HEK293 (cell line): ENCODE measurements at regions not wholly inside any gene's neighbourhood (a gene's known extent, or its start where the extent isn't known, plus 50 kb on each side); places are given as distances from the start of the nearest gene placed in this dataset.

Experiments
- CTCF ChIA-PET: fragments of 350-600 bp; formaldehyde crosslinking; extraction: SDS; loops from one replicate; lab custom pipeline; 2021; ENCODE audit warnings: antibody characterized with exemption; lab: Yijun Ruan, JAX
- POLR2A ChIA-PET: fragments of 300-600 bp; formaldehyde crosslinking; extraction: SDS; loops from one replicate; lab custom pipeline; 2020; ENCODE audit warnings: antibody characterized with exemption, inconsistent platforms; lab: Yijun Ruan, JAX
- H3K27ac ChIP-seq: fragments of 200-500 bp; sonication (Bioruptor generic); 2 replicates; pipeline ENCODE4 v1.5.1; 2014; ENCODE audit warnings: low read depth, low read length, control low read depth, inconsistent platforms; ENCODE audit errors: extremely low read depth
- H3K36me3 ChIP-seq, 2 experiments: fragments of 200-500 bp in 1 of 2; sonication (Bioruptor generic) in 1 of 2; 1 replicate in 1 of 2; 2 replicates in 1 of 2; pipeline ENCODE4 v1.5.1; 2014 to 2017; ENCODE audit warnings: inconsistent platforms in 2 of 2, low read length in 2 of 2; ENCODE audit not compliant: control insufficient read depth in 2 of 2, insufficient read depth in 1 of 2
- H3K4me1 ChIP-seq: fragments of 200-500 bp; sonication (Bioruptor generic); 2 replicates; pipeline ENCODE4 v1.5.1; 2014; ENCODE audit warnings: mild to moderate bottlenecking, low read length, inconsistent platforms; ENCODE audit not compliant: control insufficient read depth, insufficient read depth
- H3K4me3 ChIP-seq: 2 replicates; pipeline ENCODE4 v1.5.1; 2011; ENCODE audit warnings: low read depth, mild to moderate bottlenecking, control low read depth, low read length, moderate library complexity
- H3K9me3 ChIP-seq: fragments of 200-500 bp; sonication (Bioruptor generic); 2 replicates; pipeline ENCODE4 v1.5.1; 2014; ENCODE audit warnings: low read depth, low read length, inconsistent platforms; ENCODE audit not compliant: control insufficient read depth, insufficient read depth
- KLF7 ChIP-seq: fragments of 450-650 bp; formaldehyde crosslinking; IDR thresholded peaks from 2 replicates; pipeline ENCODE4 v1.5.1; 2016; ENCODE audit warnings: missing biosample characterization, missing genetic modification characterization, borderline replicate concordance
- SCRT1 ChIP-seq: fragments of 450-650 bp; formaldehyde crosslinking; IDR thresholded peaks from 2 replicates; pipeline ENCODE4 v1.5.1; 2016; ENCODE audit warnings: missing biosample characterization, missing genetic modification characterization, borderline replicate concordance
- SCRT2 ChIP-seq: fragments of 450-650 bp; formaldehyde crosslinking; IDR thresholded peaks from 2 replicates; pipeline ENCODE4 v1.5.1; 2016; ENCODE audit warnings: missing biosample characterization, missing genetic modification characterization
- TCF7L2 ChIP-seq: IDR thresholded peaks from 2 replicates; pipeline ENCODE4 v1.6.1; 2011; ENCODE audit warnings: low read depth, mild to moderate bottlenecking, inconsistent platforms, low read length, moderate library complexity, borderline replicate concordance
- YY1 ChIP-seq: fragments of 450-650 bp; formaldehyde crosslinking; IDR thresholded peaks from 2 replicates; pipeline ENCODE4 v1.5.1; 2018; ENCODE audit warnings: missing biosample characterization, missing genetic modification characterization
- ZBTB21 ChIP-seq: fragments of 450-650 bp; formaldehyde crosslinking; IDR thresholded peaks from 2 replicates; pipeline ENCODE4 v1.5.1; 2017; ENCODE audit warnings: missing biosample characterization, missing genetic modification characterization
- ZNF112 ChIP-seq: fragments of 450-650 bp; formaldehyde crosslinking; IDR thresholded peaks from 2 replicates; pipeline ENCODE4 v1.5.0; 2017; ENCODE audit warnings: missing biosample characterization, missing genetic modification characterization
- ZNF114 ChIP-seq: fragments of 450-650 bp; formaldehyde crosslinking; IDR thresholded peaks from 2 replicates; pipeline ENCODE4 v1.5.0; 2017; ENCODE audit warnings: missing biosample characterization, missing genetic modification characterization
- ZNF138 ChIP-seq: fragments of 450-650 bp; formaldehyde crosslinking; IDR thresholded peaks from 2 replicates; pipeline ENCODE4 v1.5.1; 2016; ENCODE audit warnings: missing biosample characterization, missing genetic modification characterization, borderline replicate concordance
- ZNF155 ChIP-seq: fragments of 450-650 bp; formaldehyde crosslinking; IDR thresholded peaks from 2 replicates; pipeline ENCODE4 v1.5.1; 2016; ENCODE audit warnings: missing biosample characterization, missing genetic modification characterization
- ZNF16 ChIP-seq: fragments of 450-650 bp; formaldehyde crosslinking; IDR thresholded peaks from 2 replicates; pipeline ENCODE4 v1.5.1; 2016; ENCODE audit warnings: low read depth, missing biosample characterization, missing genetic modification characterization
- ZNF202 ChIP-seq: fragments of 450-650 bp; formaldehyde crosslinking; IDR thresholded peaks from 2 replicates; pipeline ENCODE4 v1.5.1; 2016; ENCODE audit warnings: missing biosample characterization, missing genetic modification characterization, borderline replicate concordance
- ZNF266 ChIP-seq: fragments of 450-650 bp; formaldehyde crosslinking; IDR thresholded peaks from 2 replicates; pipeline ENCODE4 v1.5.1; 2016; ENCODE audit warnings: missing biosample characterization, missing genetic modification characterization, low read depth
- ZNF341 ChIP-seq: fragments of 450-650 bp; formaldehyde crosslinking; IDR thresholded peaks from 2 replicates; pipeline ENCODE4; 2016; ENCODE audit warnings: low read depth, missing biosample characterization, missing genetic modification characterization
- ZNF354C ChIP-seq: fragments of 450-650 bp; formaldehyde crosslinking; IDR thresholded peaks from 2 replicates; pipeline ENCODE4 v1.5.1; 2016; ENCODE audit warnings: missing biosample characterization, missing genetic modification characterization, low read depth, borderline replicate concordance
- ZNF37A ChIP-seq: fragments of 450-650 bp; IDR thresholded peaks from 2 replicates; pipeline ENCODE4 v1.5.1; 2018; ENCODE audit warnings: missing biosample characterization, missing genetic modification characterization
- ZNF423 ChIP-seq: fragments of 450-650 bp; formaldehyde crosslinking; IDR thresholded peaks from 2 replicates; pipeline ENCODE4 v1.5.1; 2016; ENCODE audit warnings: missing biosample characterization, missing genetic modification characterization
- ZNF48 ChIP-seq: fragments of 450-650 bp; formaldehyde crosslinking; IDR thresholded peaks from 2 replicates; pipeline ENCODE4 v1.5.1; 2016; ENCODE audit warnings: missing biosample characterization, missing genetic modification characterization
- ZNF510 ChIP-seq: fragments of 450-650 bp; formaldehyde crosslinking; IDR thresholded peaks from 2 replicates; pipeline ENCODE4 v1.5.1; 2018; ENCODE audit warnings: mild to moderate bottlenecking, missing genetic modification characterization, missing biosample characterization; ENCODE audit not compliant: insufficient replicate concordance
- ZNF624 ChIP-seq: fragments of 450-650 bp; formaldehyde crosslinking; IDR thresholded peaks from 2 replicates; pipeline ENCODE4 v1.5.1; 2017; ENCODE audit warnings: missing biosample characterization, missing genetic modification characterization
- ZNF629 ChIP-seq: fragments of 450-650 bp; formaldehyde crosslinking; IDR thresholded peaks from 2 replicates; pipeline ENCODE4 v1.5.1; 2017; ENCODE audit warnings: missing biosample characterization, missing genetic modification characterization
- ZNF785 ChIP-seq: fragments of 450-650 bp; formaldehyde crosslinking; IDR thresholded peaks from 2 replicates; pipeline ENCODE4 v1.5.1; 2016; ENCODE audit warnings: missing biosample characterization, missing genetic modification characterization
- TF ChIP-seq, protein P1 (sequence below): fragments of 450-650 bp; formaldehyde crosslinking; optimal IDR thresholded peaks from 2 replicates; pipeline ENCODE3; 2016; ENCODE audit warnings: missing biosample characterization, mild to moderate bottlenecking, missing genetic modification characterization
- TF ChIP-seq, protein P2 (sequence below): fragments of 450-650 bp; formaldehyde crosslinking; IDR thresholded peaks from 2 replicates; pipeline ENCODE4 v1.5.1; 2016; ENCODE audit warnings: missing biosample characterization, missing genetic modification characterization, low read depth
- TF ChIP-seq, protein P3 (sequence below): fragments of 450-650 bp; formaldehyde crosslinking; IDR thresholded peaks from 2 replicates; pipeline ENCODE4 v1.5.1; 2016; ENCODE audit warnings: missing biosample characterization, missing genetic modification characterization
- TF ChIP-seq, protein P4 (sequence below): fragments of 450-650 bp; formaldehyde crosslinking; IDR thresholded peaks from 2 replicates; pipeline ENCODE4 v1.5.1; 2016; ENCODE audit warnings: missing biosample characterization, missing genetic modification characterization
- TF ChIP-seq, protein P5 (sequence below): fragments of 450-650 bp; formaldehyde crosslinking; IDR thresholded peaks from 2 replicates; pipeline ENCODE4 v1.5.1; 2017; ENCODE audit warnings: missing biosample characterization, missing genetic modification characterization

DNA sequence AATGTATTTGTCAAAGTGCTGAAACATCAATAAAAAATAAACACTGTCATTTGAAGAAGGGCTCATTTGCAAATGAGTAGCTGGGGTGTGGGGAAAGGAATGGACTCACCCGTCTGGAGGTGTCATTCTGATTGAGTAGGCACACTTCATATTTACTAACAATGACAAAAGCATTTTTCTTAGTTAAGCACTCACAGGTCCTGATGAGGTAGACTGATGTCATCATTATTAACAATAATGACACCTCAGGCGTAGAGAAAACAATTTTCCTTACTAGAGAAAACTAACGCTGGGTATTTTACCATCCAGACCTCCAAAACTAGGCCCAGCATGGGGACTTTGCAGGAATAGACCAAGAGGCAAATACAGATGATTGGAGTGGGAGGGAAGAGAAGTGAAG is 76.0 kb downstream of the UNC5CL start:
- Histone ChIP-seq H3K9me3 (no peaks in the 10 kb centered on the region), H3K27ac (no peak overlapping the region), H3K4me3 (no peak overlapping the region), H3K4me1 (peaks cover 5% of the 10 kb centered on the region; the same call in 1 of the 2 replicates), H3K36me3 (no peaks in the 10 kb centered on the region)
- TF ChIP-seq, protein P1, sequence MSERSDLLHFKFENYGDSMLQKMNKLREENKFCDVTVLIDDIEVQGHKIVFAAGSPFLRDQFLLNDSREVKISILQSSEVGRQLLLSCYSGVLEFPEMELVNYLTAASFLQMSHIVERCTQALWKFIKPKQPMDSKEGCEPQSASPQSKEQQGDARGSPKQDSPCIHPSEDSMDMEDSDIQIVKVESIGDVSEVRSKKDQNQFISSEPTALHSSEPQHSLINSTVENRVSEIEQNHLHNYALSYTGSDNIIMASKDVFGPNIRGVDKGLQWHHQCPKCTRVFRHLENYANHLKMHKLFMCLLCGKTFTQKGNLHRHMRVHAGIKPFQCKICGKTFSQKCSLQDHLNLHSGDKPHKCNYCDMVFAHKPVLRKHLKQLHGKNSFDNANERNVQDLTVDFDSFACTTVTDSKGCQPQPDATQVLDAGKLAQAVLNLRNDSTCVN (tag by site-specific recombination): no peak
- TF ChIP-seq SCRT2 (no peak), ZNF155 (tag by site-specific recombination) (no peak), ZNF785 (no peak), SCRT1 (tag by site-specific recombination) (no peak), ZNF48 (tag by site-specific recombination) (no peak), ZBTB21 (tag by site-specific recombination) (0 out of 2 replicates have a peak, but pooled peaks have one; percentile 18), ZNF202 (tag by site-specific recombination) (no peak), ZNF112 (tag by site-specific recombination) (no peak), ZNF423 (tag by site-specific recombination) (no peak), ZNF114 (tag by site-specific recombination) (no peak), YY1 (no peak), ZNF354C (tag by site-specific recombination) (no peak), ZNF629 (tag by site-specific recombination) (peak; percentile 46), ZNF624 (no peak), ZNF37A (tag by site-specific recombination) (no peak), KLF7 (no peak), TCF7L2 (no peak), ZNF510 (no peak), ZNF138 (tag by site-specific recombination) (no peak), ZNF266 (tag by site-specific recombination) (peak; percentile 75; the same call in 1 of the 2 replicates), ZNF341 (tag by site-specific recombination) (no peak), ZNF16 (tag by site-specific recombination) (no peak)
- TF ChIP-seq, protein P2, sequence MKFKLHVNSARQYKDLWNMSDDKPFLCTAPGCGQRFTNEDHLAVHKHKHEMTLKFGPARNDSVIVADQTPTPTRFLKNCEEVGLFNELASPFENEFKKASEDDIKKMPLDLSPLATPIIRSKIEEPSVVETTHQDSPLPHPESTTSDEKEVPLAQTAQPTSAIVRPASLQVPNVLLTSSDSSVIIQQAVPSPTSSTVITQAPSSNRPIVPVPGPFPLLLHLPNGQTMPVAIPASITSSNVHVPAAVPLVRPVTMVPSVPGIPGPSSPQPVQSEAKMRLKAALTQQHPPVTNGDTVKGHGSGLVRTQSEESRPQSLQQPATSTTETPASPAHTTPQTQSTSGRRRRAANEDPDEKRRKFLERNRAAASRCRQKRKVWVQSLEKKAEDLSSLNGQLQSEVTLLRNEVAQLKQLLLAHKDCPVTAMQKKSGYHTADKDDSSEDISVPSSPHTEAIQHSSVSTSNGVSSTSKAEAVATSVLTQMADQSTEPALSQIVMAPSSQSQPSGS: 0 out of 2 replicates have a peak, but pooled peaks have one; percentile 31
- TF ChIP-seq, protein P3, sequence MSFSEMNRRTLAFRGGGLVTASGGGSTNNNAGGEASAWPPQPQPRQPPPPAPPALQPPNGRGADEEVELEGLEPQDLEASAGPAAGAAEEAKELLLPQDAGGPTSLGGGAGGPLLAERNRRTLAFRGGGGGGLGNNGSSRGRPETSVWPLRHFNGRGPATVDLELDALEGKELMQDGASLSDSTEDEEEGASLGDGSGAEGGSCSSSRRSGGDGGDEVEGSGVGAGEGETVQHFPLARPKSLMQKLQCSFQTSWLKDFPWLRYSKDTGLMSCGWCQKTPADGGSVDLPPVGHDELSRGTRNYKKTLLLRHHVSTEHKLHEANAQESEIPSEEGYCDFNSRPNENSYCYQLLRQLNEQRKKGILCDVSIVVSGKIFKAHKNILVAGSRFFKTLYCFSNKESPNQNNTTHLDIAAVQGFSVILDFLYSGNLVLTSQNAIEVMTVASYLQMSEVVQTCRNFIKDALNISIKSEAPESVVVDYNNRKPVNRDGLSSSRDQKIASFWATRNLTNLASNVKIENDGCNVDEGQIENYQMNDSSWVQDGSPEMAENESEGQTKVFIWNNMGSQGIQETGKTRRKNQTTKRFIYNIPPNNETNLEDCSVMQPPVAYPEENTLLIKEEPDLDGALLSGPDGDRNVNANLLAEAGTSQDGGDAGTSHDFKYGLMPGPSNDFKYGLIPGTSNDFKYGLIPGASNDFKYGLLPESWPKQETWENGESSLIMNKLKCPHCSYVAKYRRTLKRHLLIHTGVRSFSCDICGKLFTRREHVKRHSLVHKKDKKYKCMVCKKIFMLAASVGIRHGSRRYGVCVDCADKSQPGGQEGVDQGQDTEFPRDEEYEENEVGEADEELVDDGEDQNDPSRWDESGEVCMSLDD (tag by site-specific recombination): no peak
- TF ChIP-seq, protein P4, sequence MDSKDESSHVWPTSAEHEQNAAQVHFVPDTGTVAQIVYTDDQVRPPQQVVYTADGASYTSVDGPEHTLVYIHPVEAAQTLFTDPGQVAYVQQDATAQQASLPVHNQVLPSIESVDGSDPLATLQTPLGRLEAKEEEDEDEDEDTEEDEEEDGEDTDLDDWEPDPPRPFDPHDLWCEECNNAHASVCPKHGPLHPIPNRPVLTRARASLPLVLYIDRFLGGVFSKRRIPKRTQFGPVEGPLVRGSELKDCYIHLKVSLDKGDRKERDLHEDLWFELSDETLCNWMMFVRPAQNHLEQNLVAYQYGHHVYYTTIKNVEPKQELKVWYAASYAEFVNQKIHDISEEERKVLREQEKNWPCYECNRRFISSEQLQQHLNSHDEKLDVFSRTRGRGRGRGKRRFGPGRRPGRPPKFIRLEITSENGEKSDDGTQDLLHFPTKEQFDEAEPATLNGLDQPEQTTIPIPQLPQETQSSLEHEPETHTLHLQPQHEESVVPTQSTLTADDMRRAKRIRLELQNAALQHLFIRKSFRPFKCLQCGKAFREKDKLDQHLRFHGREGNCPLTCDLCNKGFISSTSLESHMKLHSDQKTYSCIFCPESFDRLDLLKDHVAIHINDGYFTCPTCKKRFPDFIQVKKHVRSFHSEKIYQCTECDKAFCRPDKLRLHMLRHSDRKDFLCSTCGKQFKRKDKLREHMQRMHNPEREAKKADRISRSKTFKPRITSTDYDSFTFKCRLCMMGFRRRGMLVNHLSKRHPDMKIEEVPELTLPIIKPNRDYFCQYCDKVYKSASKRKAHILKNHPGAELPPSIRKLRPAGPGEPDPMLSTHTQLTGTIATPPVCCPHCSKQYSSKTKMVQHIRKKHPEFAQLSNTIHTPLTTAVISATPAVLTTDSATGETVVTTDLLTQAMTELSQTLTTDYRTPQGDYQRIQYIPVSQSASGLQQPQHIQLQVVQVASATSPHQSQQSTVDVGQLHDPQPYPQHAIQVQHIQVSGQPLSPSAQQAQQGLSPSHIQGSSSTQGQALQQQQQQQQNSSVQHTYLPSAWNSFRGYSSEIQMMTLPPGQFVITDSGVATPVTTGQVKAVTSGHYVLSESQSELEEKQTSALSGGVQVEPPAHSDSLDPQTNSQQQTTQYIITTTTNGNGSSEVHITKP (tag by site-specific recombination): peak; percentile 41; the same call in 1 of the 2 replicates
- TF ChIP-seq, protein P5, sequence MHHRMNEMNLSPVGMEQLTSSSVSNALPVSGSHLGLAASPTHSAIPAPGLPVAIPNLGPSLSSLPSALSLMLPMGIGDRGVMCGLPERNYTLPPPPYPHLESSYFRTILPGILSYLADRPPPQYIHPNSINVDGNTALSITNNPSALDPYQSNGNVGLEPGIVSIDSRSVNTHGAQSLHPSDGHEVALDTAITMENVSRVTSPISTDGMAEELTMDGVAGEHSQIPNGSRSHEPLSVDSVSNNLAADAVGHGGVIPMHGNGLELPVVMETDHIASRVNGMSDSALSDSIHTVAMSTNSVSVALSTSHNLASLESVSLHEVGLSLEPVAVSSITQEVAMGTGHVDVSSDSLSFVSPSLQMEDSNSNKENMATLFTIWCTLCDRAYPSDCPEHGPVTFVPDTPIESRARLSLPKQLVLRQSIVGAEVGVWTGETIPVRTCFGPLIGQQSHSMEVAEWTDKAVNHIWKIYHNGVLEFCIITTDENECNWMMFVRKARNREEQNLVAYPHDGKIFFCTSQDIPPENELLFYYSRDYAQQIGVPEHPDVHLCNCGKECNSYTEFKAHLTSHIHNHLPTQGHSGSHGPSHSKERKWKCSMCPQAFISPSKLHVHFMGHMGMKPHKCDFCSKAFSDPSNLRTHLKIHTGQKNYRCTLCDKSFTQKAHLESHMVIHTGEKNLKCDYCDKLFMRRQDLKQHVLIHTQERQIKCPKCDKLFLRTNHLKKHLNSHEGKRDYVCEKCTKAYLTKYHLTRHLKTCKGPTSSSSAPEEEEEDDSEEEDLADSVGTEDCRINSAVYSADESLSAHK (tag by site-specific recombination): no peak
- ChIA-PET CTCF (no interaction called here), POLR2A (no interaction called here)
